Left lung (tissue), 4 donors: ENCODE measurements at regions not wholly inside any gene's neighbourhood (a gene's known extent, or its start where the extent isn't known, plus 50 kb on each side); places are given as distances from the start of the nearest gene placed in this dataset.

ENCODE experiments used
- ATAC-seq: fragments of 200-7000 bp; cut with Tn5 transposase; one replicate; pipeline ENCODE4 v1.9.1; 2020; ENCODE audit warnings: moderate library complexity
- DNase-seq, 4 donors: peaks; one replicate each; pipeline ENCODE4 v3.0.0-alpha.2; 2013 to 2020
- H3K27ac ChIP-seq, 2 donors: fragments of 200-600 bp; sonication (generic) in 1 of 2; one replicate each; pipeline versions ENCODE4 v1.5.0 to v1.8.0; 2020 to 2021
- H3K27me3 ChIP-seq, 2 donors: fragments of 200-600 bp; sonication (generic) in 1 of 2; one replicate each; pipeline versions ENCODE4 v1.5.0 to v1.8.0; 2020 to 2021
- H3K36me3 ChIP-seq, 2 donors: fragments of 200-600 bp; sonication (generic) in 1 of 2; one replicate each; pipeline versions ENCODE4 v1.5.0 to v1.8.0; 2020 to 2021
- H3K4me1 ChIP-seq, 2 donors: fragments of 200-600 bp; one replicate each; pipeline ENCODE4 v1.8.0; 2021
- H3K4me3 ChIP-seq, 2 donors: fragments of 200-600 bp; sonication (generic) in 1 of 2; one replicate each; pipeline versions ENCODE4 v1.5.0 to v1.8.0; 2020 to 2021; ENCODE audit warnings: mild to moderate bottlenecking in 1 of 2
- H3K9me3 ChIP-seq, 2 donors: fragments of 200-600 bp; sonication (generic) in 1 of 2; one replicate each; pipeline versions ENCODE4 v1.5.0 to v1.8.0; 2020 to 2021
- intact Hi-C, 2 donors: fragments of 100-400 bp; cut with DNase I; formaldehyde crosslinking; loops; one replicate each; pipeline versions ENCODE4 v1.11.2 to v1.14.2; 2022
- TF ChIP-seq, protein P1 (sequence below), 2 donors: fragments of 200-600 bp; sonication (generic) in 1 of 2; IDR thresholded peaks; one replicate each; pipeline versions ENCODE4 v1.5.0 to v1.8.0; 2021; ENCODE audit warnings: antibody characterized with exemption in 2 of 2
- donor health status: DM: no; HTN: yes; CAD: no.
- donor health status: DM: no; HTN: no; CAD: no.

DNA sequence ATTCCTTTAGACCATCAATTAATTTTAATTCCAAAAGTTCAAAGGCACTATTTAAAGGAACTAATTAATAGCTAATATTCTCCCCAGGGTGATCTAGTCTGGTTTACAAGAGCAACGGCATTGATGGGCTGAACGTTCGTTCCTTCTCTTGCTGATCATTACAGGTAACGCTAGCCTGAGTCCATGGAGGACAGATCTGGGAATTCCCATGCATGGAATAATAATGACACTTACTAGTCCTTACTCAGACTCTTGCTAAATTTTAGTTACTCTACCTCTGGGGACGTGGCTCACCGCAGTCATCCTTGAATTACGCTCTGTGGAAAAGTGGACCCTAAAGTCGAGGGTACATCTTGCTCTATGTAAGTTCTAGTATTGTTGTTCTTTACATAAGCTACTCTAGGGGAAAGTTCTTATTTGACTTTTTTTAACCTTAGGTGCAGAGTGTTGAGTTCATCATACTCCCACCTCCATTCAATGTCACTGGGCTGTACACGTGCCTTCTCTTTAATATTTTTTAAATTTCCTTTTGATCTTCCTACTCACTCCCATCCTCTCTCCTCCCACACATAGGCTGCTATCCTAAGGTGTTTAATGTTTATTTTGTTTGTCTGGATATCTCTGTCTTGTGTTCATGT, 133.9 kb downstream of the ZNF281 start:
- Histone ChIP-seq H3K27ac (no peak overlapping the region), H3K9me3 (no peaks in the 10 kb centered on the region), H3K4me3 (no peak overlapping the region), H3K4me1 (no peaks in the 10 kb centered on the region), H3K36me3 (no peaks in the 10 kb centered on the region), H3K27me3 (no peaks in the 10 kb centered on the region)
- no peak for ATAC-seq
- TF ChIP-seq, protein P1, sequence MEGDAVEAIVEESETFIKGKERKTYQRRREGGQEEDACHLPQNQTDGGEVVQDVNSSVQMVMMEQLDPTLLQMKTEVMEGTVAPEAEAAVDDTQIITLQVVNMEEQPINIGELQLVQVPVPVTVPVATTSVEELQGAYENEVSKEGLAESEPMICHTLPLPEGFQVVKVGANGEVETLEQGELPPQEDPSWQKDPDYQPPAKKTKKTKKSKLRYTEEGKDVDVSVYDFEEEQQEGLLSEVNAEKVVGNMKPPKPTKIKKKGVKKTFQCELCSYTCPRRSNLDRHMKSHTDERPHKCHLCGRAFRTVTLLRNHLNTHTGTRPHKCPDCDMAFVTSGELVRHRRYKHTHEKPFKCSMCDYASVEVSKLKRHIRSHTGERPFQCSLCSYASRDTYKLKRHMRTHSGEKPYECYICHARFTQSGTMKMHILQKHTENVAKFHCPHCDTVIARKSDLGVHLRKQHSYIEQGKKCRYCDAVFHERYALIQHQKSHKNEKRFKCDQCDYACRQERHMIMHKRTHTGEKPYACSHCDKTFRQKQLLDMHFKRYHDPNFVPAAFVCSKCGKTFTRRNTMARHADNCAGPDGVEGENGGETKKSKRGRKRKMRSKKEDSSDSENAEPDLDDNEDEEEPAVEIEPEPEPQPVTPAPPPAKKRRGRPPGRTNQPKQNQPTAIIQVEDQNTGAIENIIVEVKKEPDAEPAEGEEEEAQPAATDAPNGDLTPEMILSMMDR (IDR thresholded peaks at IDR 0.05), result no peak
- intact Hi-C loops, result no loop called here
- DNase-seq, result no peak

DNA sequence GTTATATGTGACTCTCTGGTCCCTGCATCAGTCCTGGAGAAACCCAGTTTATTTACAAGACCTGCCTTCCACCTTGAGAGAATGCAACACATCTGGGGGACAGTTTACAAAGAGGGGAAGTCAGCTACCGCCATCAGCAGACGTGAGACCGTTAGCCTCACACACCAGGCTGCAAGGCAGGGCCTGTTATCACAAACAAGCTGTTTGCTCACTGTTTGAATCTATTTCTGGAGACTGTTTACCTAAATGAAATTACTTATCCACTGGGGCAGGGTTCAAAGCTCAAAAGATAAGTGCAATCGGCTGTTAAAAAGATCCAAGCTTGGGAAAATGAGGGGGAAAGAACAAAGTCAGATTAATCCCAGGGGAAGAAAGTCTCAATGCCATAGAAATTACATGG, 134.4 kb downstream of the ZNF281 start:
- TF ChIP-seq, protein P1 (IDR thresholded peaks at IDR 0.05), result no peak
- DNase-seq (no peak), ATAC-seq (no peak)
- H3K27me3 ChIP-seq, result no peaks in the 10 kb centered on the region
- no peak overlapping the region for H3K27ac ChIP-seq
- H3K4me3 ChIP-seq, result no peak overlapping the region
- intact Hi-C loops, result no loop called here
- H3K9me3 ChIP-seq, result no peaks in the 10 kb centered on the region
- H3K4me1 ChIP-seq, result no peaks in the 10 kb centered on the region
- H3K36me3 ChIP-seq, result no peaks in the 10 kb centered on the region

DNA sequence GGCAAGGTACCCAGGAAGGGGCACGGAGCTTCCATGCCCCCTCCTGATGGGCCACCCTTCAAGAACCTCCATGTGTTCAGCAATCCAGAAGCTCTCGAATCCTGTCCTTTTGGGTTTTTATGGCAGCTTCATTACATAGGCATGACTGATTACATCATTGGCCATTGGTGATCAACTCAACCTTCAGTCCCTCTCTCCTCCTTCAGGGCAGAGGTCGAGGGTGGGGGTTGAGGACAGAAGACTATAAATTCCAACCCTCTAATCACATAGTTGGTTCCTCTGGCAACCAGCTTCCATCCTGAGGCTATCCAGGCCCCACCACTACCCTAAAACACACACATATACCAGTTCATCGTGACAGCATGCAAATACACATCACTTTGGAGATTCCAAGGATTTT, 135.7 kb downstream of the ZNF281 start:
- TF ChIP-seq, protein P1 (IDR thresholded peaks at IDR 0.05), result no peak
- no peak overlapping the region for H3K27ac ChIP-seq
- no peaks in the 10 kb centered on the region for H3K27me3 ChIP-seq
- intact Hi-C loops, result no loop called here
- no peaks in the 10 kb centered on the region for H3K4me1 ChIP-seq
- DNase-seq (no peak), ATAC-seq (no peak)
- H3K9me3 ChIP-seq, result no peaks in the 10 kb centered on the region
- no peaks in the 10 kb centered on the region for H3K36me3 ChIP-seq
- H3K4me3 ChIP-seq, result no peak overlapping the region

DNA sequence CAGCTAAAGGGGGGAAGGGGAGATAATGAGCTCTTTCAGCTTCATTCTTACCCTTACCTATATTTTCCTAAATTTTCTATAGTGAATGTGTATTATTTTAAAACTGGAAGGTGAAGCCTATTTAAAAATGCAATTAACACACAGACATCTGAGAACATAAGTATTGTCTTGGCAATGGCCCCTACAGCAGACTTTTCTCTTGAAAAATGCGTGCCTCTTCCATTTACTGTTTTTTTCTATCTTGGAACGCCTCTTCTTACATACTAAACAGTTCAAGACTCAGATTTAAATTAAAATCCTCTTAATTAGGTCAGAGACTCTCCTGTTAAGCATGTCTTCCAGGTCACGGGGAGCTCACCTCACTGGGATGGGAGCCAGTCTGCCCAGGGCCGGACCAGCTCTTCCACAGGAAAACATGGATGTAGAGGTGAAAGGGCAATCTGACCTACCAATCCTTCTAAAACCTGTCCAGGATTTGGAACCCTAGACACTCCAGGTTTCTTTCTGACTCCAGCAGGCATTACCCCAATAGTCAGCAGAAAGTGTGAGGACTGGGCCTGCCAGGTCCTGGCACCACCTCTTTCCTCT, 137.3 kb downstream of the ZNF281 start:
- Histone ChIP-seq H3K27me3 (no peaks in the 10 kb centered on the region), H3K36me3 (no peaks in the 10 kb centered on the region), H3K4me3 (no peak overlapping the region), H3K27ac (no peak overlapping the region), H3K9me3 (no peaks in the 10 kb centered on the region), H3K4me1 (no peaks in the 10 kb centered on the region)
- intact Hi-C loops, result no loop called here
- DNase-seq (no peak), ATAC-seq (no peak)
- TF ChIP-seq, protein P1 (IDR thresholded peaks at IDR 0.05), result no peak

DNA sequence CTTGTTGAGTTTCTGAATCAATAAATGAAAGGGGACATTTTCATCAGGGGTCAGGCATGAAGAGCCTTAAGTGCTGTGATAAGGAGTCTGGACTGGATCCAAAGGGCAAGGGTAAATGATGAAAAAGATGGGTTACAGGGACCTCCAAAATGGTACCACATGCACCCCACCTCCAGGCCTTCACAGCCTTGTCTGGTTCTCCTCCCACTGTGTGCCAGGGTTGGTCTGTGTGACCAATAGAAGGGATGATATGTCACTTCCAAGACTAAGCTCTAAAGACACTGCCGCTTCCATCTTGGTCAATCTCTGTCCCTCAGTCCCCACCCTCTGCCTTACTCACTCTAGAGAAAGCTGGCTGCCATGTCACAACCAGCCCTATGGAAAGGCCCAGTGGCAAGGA, 140.6 kb downstream of the ZNF281 start:
- intact Hi-C loops, result no loop called here
- no peak for DNase-seq

More for the DNA sequence above, 140.6 kb downstream of the ZNF281 start:
- no peak for ATAC-seq
- Histone ChIP-seq H3K4me3 (no peak overlapping the region), H3K4me1 (no peaks in the 10 kb centered on the region), H3K27ac (no peak overlapping the region), H3K36me3 (no peaks in the 10 kb centered on the region), H3K27me3 (no peaks in the 10 kb centered on the region), H3K9me3 (no peaks in the 10 kb centered on the region)
- TF ChIP-seq, protein P1 (IDR thresholded peaks at IDR 0.05), result no peak
